Esophagus squamous epithelium (tissue), 4 donors: ENCODE measurements at regions not wholly inside any gene's neighbourhood (a gene's known extent, or its start where the extent isn't known, plus 50 kb on each side); places are given as distances from the start of the nearest gene placed in this dataset.

Experiments used
- CTCF ChIP-seq, 6 experiments: fragments of 450-650 bp in 4 of 6; fragments of 200-600 bp in 2 of 6; sonication (generic) in 2 of 6; IDR thresholded peaks; one replicate each; pipeline ENCODE4 v1.5.1; 2016 to 2019; ENCODE audit warnings: antibody characterized with exemption in 6 of 6, mild to moderate bottlenecking in 4 of 6, moderate library complexity in 4 of 6
- POLR2A ChIP-seq, 4 donors: fragments of 450-650 bp; IDR thresholded peaks; one replicate each; pipeline ENCODE4 v1.6.1; 2017; ENCODE audit warnings: antibody characterized with exemption in 4 of 4, mild to moderate bottlenecking in 4 of 4, moderate library complexity in 3 of 4

- TF ChIP-seq CTCF (IDR thresholded peaks at IDR 0.05) (no peak), POLR2A (IDR thresholded peaks at IDR 0.05) (no peak)
These were observed 1513.6 kb upstream of the SEL1L start for GRCh38 chr14:83047059-83047830.
